ENCODE measurements at regions not wholly inside any gene's neighbourhood (a gene's known extent, or its start where the extent isn't known, plus 50 kb on each side); places are given as distances from the start of the nearest gene placed in this dataset.
A peak's percentile ranks its signal among the peaks of the same experiment; 100 is the strongest.
"Not testable (repeated sequence)": the region's sequence is repeated elsewhere in the genome, so short reads cannot be mapped to it uniquely, and the experiment has no call there.

DNA sequence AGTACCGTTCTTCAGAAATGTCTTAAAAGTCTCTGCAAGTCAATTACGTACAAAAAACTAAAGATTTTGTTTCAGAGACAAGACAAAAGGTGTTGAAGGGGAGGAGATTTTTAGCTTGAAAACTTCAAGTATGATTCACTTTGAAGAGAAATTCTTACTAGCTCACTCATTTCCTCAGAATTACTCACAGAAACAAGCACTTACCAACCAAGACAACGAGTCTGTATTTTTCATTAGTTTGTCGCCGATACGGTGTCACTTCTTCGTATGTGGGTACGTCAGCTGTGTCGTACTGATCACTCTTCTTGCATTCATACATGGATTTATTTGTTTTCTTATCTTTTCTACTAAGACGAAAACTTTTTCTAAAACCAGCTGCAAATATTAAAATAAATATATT, 90.6 kb upstream of the ODAD2 start:
- H3K9me3 Mint-ChIP-seq, result peaks cover 6% of the 10 kb centered on the region
- peaks cover 25% of the 10 kb centered on the region for H3K4me1 Mint-ChIP-seq (ENCODE audit: low read depth)
- H3K4me3 Mint-ChIP-seq, result no peak overlapping the region
- peak overlapping the region; percentile 53 for H3K27ac Mint-ChIP-seq
- H3K27me3 Mint-ChIP-seq, result no peaks in the 10 kb centered on the region
- H3K36me3 Mint-ChIP-seq (ENCODE audit: low read depth), result peaks cover 51% of the 10 kb centered on the region
- DNase-seq, result no peak

DNA sequence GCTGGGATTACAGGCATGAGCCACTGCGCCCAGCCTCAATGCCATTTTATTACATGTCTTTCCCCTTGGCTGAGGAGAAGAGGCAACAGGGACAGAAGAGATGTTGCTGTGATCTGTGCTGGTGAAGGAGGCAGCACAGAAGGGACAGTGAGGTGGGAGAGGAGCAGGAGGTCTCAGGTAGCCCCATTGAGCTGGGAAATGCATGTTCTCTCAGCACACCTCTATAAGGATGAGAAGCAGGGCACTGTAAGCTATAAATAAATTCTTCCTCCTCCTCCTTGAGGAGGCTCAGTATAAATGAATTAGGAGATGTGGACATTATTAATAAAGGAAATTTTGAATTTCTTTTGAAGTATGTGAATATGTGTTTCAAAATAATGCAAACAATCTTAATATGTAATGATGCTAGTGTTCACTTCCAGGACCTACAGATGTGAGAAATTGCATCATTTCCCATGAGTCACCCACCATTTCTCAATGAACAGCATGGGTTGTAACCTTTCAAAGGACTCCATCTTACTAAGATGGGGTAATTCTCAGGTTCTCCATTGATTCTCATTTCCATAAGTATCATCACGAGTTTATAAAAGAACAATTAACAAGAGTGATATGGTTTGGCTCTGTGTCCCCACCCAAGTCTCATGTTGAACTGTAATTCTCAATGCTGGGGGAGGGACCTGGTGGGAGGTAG, 88.9 kb upstream of the ODAD2 start:
- Mint-ChIP-seq H3K4me1 (ENCODE audit: low read depth) (peaks cover 25% of the 10 kb centered on the region), H3K9me3 (peaks cover 6% of the 10 kb centered on the region), H3K4me3 (no peak overlapping the region), H3K36me3 (ENCODE audit: low read depth) (peaks cover 55% of the 10 kb centered on the region), H3K27ac (peak overlapping the region; percentile 85), H3K27me3 (no peaks in the 10 kb centered on the region)
- DNase-seq, result no peak

DNA sequence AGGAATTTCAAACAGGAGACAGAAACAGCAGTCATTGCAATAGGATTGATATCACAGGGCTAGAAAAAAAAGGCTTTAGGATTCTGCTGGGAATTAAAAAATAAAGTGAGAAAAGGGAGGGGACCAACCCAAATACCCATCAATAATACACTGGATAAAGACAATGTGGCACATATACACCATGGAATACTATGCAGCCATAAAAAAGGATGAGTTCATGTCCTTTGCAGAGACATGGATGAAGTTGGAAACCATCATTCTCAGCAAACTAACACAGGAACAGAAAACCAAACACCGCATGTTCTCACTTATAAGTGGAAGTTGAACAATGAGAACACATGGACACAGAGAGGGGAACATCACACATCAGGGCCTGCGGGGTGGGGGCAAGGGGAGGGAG, 86.9 kb upstream of the ODAD2 start:
- H3K9me3 Mint-ChIP-seq, H3K27ac Mint-ChIP-seq, H3K4me3 Mint-ChIP-seq, H3K27me3 Mint-ChIP-seq, DNase-seq: not testable (repeated sequence)
- Mint-ChIP-seq H3K4me1 (ENCODE audit: low read depth) (peaks cover 22% of the 10 kb centered on the region), H3K36me3 (ENCODE audit: low read depth) (peaks cover 59% of the 10 kb centered on the region)

DNA sequence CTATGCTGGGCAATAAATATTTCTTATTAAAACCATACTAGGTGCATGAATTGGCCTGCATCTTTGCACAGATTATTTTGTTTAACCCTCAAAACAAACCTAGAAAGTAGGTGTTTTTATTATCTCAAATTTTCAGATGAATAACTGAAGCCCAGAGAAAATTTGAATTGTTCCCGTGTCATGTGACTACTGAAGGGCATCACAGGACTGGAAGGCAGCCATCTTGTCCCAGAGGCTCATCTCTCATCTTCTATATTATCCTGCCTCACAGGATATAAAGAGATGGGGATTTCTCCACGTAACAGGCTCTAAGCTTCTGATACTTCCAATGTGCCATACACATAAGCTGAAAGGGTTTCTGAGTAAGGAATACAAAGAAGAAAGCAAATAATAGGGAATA, 84.0 kb upstream of the ODAD2 start:
- Mint-ChIP-seq H3K27ac (no peak overlapping the region), H3K4me1 (ENCODE audit: low read depth) (peaks cover 7% of the 10 kb centered on the region), H3K9me3 (peaks cover 4% of the 10 kb centered on the region), H3K4me3 (no peak overlapping the region), H3K27me3 (no peaks in the 10 kb centered on the region), H3K36me3 (ENCODE audit: low read depth) (peaks cover 53% of the 10 kb centered on the region)
- DNase-seq, result no peak

DNA sequence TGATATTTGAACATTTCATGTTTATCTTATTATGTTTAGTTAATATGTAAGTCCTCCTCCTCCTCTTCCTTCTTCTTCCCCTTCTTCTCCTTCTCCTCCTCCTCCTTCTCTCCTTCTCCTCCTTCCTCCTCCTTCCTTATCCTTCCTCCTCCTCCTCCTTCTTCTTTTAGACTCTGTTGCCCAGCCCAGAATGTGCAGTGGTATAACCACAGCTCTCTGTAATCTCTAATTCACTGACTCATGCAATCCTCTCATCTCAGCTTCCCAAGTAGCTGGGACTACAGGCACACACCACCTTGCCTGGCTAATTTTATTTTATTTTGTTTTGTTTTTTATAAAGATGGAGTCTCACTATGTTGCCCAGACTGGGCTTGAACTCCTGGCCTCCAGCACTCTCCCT, 83.4 kb upstream of the ODAD2 start:
- no peak for DNase-seq
- H3K27me3 Mint-ChIP-seq, result no peaks in the 10 kb centered on the region
- peaks cover 4% of the 10 kb centered on the region for H3K4me1 Mint-ChIP-seq (ENCODE audit: low read depth)
- no peak overlapping the region for H3K4me3 Mint-ChIP-seq
- H3K36me3 Mint-ChIP-seq (ENCODE audit: low read depth), result peaks cover 52% of the 10 kb centered on the region
- peaks cover 4% of the 10 kb centered on the region for H3K9me3 Mint-ChIP-seq
- no peak overlapping the region for H3K27ac Mint-ChIP-seq

DNA sequence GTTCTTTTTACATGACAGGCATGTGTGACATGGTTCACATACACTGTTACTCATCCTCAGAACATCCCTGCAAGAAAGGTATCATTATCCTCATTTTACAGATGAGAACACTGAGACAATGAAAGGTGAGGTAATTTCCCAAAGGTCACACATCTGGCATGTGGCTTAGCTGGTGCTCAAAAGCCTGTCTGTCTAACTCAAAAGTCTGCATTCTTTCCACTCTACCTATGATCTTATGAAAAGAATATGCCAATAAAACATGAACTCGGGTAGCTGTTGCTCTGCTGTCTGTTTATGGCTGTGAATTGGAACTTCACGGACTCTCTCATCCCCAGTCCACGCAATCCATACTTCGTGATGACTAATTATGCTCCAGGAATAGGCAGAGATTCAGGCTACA, 79.0 kb upstream of the ODAD2 start:
- Mint-ChIP-seq H3K4me3 (no peak overlapping the region), H3K4me1 (ENCODE audit: low read depth) (peaks cover 4% of the 10 kb centered on the region), H3K27me3 (no peaks in the 10 kb centered on the region), H3K27ac (no peak overlapping the region), H3K36me3 (ENCODE audit: low read depth) (peaks cover 31% of the 10 kb centered on the region), H3K9me3 (no peaks in the 10 kb centered on the region)
- no peak for DNase-seq

DNA sequence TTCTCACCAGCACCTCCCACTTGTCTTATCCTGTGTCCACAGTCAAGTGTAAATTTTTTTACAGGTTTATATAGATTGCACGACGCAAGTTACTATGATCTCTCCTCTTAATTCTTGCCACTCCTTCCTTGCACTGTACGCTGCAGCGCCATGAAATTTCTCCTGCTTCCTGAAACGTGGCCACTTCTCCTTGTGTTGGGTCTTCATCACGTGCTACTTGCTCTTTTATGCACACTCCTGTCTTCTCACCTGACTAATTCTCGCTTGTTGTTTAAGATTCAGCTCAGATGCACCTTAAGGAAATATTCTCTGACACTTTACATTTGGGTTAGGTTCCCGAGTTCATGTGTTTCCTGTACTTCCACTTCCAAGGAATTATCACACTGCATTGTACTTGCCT, 76.5 kb upstream of the ODAD2 start:
- DNase-seq, result no peak
- Mint-ChIP-seq H3K4me3 (no peak overlapping the region), H3K27ac (no peak overlapping the region), H3K36me3 (ENCODE audit: low read depth) (peaks cover 29% of the 10 kb centered on the region), H3K27me3 (no peaks in the 10 kb centered on the region), H3K4me1 (ENCODE audit: low read depth) (peaks cover 4% of the 10 kb centered on the region), H3K9me3 (no peaks in the 10 kb centered on the region)

DNA sequence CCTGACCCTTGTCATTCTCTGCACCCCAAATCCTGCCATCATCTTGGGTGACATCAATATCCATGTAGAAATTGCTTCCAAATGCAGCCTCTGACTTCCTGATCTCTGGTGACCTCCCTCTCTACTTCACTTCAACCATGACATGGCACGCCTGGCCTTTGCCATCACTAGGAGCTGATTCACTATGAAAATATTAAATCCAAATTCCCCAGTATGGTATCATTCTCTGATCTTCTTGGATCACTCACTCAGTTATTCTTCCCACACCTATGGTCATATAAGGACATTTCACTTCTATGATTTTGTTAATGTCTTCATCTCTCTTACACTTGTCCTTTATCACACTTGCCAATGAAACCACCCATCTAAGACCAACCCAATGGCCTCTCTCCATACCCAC, 73.7 kb upstream of the ODAD2 start:
- Mint-ChIP-seq H3K27me3 (no peaks in the 10 kb centered on the region), H3K9me3 (peaks cover 2% of the 10 kb centered on the region), H3K27ac (no peak overlapping the region), H3K4me3 (no peak overlapping the region), H3K4me1 (ENCODE audit: low read depth) (no peaks in the 10 kb centered on the region), H3K36me3 (ENCODE audit: low read depth) (peaks cover 30% of the 10 kb centered on the region)
- no peak for DNase-seq

DNA sequence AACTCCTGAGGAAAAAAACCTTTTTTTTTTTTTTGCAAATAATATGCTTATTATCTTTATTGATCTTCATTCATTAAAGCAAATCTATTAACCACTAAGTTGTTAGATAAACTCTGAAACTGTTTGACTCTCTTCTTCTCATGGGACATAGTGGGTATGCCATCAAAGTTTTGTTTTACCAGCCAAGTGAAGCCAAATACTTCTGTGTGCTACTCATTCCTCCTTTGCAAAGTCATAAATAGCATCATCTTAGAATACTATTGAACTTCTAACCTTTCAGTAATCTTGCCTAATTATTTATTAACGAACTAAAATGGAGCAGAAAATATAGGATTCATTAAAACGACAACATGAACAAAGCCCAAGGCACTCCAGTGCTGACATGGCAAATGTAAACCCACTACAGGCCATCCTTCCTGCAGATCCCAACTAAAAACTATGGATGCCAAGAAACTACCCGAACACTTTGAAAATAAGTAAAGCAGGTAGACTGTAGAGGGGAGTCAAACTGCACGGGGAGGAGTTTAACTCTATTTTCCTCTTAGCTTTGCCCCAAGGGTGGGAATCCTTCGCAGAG, 61.2 kb upstream of the ODAD2 start:
- Mint-ChIP-seq H3K27me3 (no peaks in the 10 kb centered on the region), H3K36me3 (ENCODE audit: low read depth) (peaks cover 44% of the 10 kb centered on the region)

DNA sequence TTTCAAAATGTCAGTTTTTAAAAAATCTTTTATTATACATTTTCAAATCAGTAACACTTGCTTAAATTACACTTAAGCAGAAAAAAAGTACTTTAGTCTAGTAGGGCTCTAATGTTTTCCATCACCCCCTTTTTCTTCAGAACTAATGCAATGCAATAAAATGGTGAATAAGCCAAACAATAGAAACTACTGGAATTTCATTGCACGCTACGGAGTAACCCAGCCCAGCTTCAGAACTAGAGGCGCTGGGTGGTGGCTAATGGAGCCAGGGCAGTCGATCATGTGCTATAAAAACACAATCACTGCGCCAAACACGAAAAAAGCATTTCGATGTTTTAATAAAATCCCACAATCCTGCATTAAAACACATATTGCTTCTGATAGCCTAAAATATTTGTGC, 59.9 kb upstream of the ODAD2 start:
- Mint-ChIP-seq H3K27ac (no peak overlapping the region), H3K4me1 (ENCODE audit: low read depth) (no peaks in the 10 kb centered on the region)

More for the DNA sequence above, 61.2 kb upstream of the ODAD2 start:
- Mint-ChIP-seq H3K27ac (no peak overlapping the region), H3K4me1 (ENCODE audit: low read depth) (no peaks in the 10 kb centered on the region), H3K9me3 (no peaks in the 10 kb centered on the region), H3K4me3 (no peak overlapping the region)
- DNase-seq, result no peak

DNA sequence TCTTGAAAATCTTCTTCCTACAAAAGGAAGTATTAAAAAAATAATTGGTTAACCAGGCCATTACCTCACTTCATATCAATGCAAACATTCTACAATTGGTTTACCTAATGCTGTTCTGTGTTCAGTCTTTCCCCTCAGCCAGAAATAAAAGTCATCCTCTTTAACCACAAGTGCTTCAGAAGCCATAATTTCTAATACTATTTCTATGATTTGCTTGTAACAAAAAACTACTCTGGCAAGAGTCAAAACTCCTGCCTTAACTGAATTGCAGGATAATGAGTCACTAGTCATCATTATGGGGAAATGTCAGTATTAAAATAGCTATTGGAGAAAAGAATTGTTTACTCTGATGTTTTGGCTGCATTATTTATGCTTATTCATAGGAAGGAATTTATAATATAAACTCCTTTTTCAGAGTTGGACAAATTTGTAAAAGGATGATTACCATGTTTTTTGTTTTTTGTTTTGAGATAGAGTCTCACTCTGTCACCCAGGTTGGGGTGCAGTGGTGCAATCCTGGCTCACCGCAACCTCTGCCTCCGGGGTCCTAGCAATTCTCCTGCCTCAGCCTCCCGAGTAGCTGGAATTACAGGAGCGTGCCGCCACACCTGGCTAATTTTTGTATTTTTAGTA, 55.5 kb upstream of the ODAD2 start:
- Mint-ChIP-seq H3K27ac (no peak overlapping the region), H3K27me3 (no peaks in the 10 kb centered on the region), H3K4me1 (ENCODE audit: low read depth) (no peaks in the 10 kb centered on the region), H3K36me3 (ENCODE audit: low read depth) (peaks cover 72% of the 10 kb centered on the region), H3K4me3 (no peak overlapping the region), H3K9me3 (peaks cover 8% of the 10 kb centered on the region)
- DNase-seq, result no peak

More for the DNA sequence above, 59.9 kb upstream of the ODAD2 start:
- Mint-ChIP-seq H3K4me3 (no peak overlapping the region), H3K36me3 (ENCODE audit: low read depth) (peaks cover 54% of the 10 kb centered on the region), H3K27me3 (no peaks in the 10 kb centered on the region), H3K9me3 (no peaks in the 10 kb centered on the region)
- no peak for DNase-seq

DNA sequence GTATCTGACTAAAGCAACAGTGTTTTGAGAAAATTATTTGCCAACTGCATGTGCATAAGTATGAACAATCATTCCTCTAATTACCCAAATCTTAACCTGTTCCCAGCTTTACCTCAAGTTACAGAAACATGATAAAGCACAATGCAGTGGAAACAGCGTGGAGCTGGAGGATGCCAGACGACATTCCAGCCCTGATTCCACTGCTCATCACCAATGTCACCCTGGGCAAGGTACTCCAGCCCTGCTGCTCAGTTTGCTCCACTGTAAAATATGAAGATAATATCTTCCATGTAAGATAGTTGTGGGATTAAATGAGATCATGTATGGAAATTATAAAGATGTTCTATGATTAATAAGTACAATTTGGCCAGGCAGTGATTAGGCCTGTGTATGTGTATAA, 50.4 kb upstream of the ODAD2 start:
- Mint-ChIP-seq H3K9me3 (peaks cover 8% of the 10 kb centered on the region), H3K4me1 (ENCODE audit: low read depth) (no peaks in the 10 kb centered on the region), H3K36me3 (ENCODE audit: low read depth) (peaks cover 27% of the 10 kb centered on the region), H3K27ac (no peak overlapping the region), H3K4me3 (no peak overlapping the region), H3K27me3 (no peaks in the 10 kb centered on the region)
- DNase-seq, result no peak

Data from activated T-cell treated with anti-CD3 and anti-CD28 coated beads, Interleukin-2, amount 50 U/mL, for 24 hours (primary cell).